ENCODE measurements at regions not wholly inside any gene's neighbourhood (a gene's known extent, or its start where the extent isn't known, plus 50 kb on each side); places are given as distances from the start of the nearest gene placed in this dataset.
"Not testable (repeated sequence)": the region's sequence is repeated elsewhere in the genome, so short reads cannot be mapped to it uniquely, and the experiment has no call there.

- DNase-seq = no peak
Observed at GRCh38 chr12:131192951-131193350, 239.2 kb downstream of the ADGRD1 start.

- DNase-seq = no peak
Observed at GRCh38 chr12:131194166-131194565, 240.5 kb downstream of the ADGRD1 start.

GRCh38 chr12:131195796-131196195, 242.1 kb downstream of the ADGRD1 start:
- DNase-seq = no peak

DNA sequence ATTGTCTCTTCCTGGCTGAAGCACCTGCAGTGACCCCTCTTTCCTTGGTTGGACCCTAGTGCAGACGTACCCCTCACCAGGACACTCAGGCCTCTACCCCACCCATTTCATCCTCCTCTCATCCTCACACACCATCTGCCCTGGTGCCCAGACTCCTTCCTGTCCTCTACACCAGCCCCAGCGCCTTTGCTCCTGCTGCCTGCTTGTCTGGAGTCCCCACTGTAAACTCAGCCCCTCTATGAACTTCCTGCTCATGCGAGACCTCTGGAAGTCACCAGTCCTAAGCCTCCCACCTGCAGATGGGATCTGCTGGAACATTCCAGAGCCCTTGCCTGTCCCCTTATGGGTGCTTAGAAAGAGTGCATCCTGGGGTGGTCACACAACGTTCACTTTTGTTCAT, 242.5 kb downstream of the ADGRD1 start:
- no peak for DNase-seq

DNA sequence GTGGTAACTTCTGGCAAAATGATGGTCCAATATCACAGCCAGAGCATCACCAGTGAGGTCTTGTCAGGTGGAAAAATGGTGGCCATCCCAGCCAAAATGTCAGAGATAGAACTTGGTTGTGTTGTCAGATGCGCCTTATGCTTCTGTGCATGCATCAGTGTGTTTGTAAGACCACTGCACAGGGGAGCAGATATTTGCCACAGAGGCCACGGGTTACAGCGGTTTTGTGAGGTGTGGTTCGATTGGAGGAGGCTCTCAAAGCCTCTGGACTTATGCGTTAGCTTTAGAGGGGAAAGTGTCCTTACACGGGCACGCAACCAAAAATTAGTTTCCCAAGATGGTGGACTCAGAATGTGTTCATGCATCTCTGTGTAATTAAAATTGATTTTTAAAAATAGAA, 243.8 kb downstream of the ADGRD1 start:
- DNase-seq = no peak

DNA sequence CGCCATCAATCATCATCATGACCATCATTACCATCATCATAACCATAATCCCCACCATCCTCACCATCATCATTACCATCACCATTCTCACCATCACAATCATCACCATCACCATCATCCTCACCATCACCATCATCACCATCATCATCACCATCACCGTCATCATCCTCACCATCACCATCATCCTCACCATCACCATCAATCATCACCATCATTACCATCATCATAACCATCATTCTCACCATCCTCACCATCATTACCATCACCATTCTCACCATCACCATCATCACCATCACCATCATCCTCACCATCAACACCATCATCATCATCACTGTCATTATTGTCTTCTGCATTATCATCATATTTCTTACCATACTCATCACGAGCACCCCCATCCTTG, 245.5 kb downstream of the ADGRD1 start:
- no peak for DNase-seq

DNA sequence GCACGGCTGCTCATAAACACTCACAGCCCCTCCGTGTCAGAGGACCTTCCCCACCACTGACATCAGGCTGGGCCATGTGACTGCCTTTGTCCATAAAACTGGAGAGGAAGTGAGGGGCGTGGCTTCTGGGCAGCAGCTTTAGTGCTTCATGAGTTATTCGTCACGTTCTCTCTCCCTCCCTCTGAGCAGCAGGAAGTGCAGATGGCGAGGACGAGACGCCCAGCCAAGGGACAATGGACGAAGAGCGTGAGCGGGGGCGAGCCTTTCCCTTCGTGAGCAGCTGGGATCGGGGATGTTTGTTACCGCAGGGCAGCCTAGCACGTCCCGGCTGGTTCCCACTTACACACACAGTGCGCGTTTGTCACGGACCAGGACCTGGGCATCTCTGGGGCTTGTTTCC, 248.2 kb downstream of the ADGRD1 start:
- DNase-seq = not testable (repeated sequence)

GRCh38 chr12:131202592-131203378, 249.1 kb downstream of the ADGRD1 start:
- no peak for DNase-seq

- no peak for DNase-seq
Observed at GRCh38 chr12:131203666-131204415, 250.1 kb downstream of the ADGRD1 start.

DNA sequence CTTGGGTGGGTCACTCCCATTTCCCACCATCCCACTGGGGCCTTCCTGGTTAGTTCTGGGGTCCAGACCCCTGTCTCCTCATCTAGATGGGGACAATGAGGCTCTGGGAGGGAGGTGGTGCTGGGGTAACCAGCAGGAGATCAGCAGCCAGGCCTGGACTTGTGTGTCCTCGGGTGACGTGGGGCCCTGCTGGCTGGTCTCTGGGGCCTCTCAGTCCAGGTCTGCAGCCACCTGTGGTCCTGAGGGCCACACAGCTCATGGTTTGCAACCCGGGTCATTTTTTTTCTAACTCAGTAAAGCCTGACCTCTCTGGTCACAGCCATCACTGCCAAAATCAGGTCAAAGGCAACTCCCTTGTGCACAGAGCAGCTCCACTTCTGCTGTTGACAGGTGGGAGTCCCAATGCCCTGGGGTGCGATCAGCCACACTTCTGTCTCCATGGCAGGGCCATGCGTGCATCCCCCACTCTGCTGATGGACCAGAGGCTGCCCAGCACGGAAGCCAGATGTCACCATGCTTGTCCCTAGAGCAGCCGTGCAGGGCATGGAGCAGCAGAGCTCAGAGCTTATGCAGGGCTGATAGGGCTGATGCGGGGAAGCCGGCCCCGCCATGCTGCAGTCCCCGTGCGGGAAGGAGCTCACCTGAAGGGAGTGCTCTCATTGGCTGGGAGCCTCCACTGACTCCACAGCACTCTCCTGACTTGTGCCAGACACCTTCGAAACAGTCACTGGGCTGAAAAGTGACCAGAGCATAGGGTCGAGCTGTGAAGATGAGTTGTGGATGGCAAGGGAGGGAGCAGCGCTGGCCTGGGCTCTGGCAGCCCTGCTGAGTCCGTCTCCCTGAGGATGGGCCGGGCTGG, 250.9 kb downstream of the ADGRD1 start:
- DNase-seq = no peak

GRCh38 chr12:131205275-131205933, 251.7 kb downstream of the ADGRD1 start:
- not testable (repeated sequence) for DNase-seq

DNA sequence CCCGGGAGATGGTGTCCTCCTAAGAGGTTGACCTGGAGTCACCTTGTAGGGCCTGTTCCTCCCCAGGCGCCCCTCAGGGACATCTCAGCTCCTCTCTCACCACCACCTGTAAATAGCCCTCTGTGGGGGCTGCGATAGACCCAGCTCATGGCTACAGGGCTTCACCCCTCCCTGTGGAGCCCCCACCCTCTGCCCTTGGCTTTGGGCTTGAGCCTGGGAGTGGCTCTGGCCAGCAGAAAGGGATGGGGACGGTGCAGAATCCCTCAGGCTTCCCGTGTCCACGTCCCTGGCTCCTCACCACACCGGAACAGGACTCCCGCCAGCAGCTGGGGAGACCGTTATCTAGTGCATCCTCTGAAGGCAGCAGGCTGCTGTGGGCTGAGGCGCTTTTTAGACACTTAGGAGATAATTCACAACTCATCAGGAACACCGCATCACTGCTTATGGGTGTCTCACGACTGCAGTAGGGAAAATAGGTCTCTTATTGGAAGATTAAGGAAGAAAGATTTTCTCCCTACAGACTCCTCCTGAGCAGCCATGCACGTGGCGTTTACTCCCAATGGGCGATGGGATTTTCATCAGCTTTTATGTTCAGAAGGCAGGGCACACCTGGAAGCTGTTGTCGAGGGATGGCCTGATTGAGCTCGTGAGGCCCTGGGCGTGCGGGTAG, 253.1 kb downstream of the ADGRD1 start:
- not testable (repeated sequence) for DNase-seq

- not testable (repeated sequence) for DNase-seq
Observed at GRCh38 chr12:131207300-131207660, 253.6 kb downstream of the ADGRD1 start.

GRCh38 chr12:131207841-131208240, 254.1 kb downstream of the ADGRD1 start:
- not testable (repeated sequence) for DNase-seq

DNA sequence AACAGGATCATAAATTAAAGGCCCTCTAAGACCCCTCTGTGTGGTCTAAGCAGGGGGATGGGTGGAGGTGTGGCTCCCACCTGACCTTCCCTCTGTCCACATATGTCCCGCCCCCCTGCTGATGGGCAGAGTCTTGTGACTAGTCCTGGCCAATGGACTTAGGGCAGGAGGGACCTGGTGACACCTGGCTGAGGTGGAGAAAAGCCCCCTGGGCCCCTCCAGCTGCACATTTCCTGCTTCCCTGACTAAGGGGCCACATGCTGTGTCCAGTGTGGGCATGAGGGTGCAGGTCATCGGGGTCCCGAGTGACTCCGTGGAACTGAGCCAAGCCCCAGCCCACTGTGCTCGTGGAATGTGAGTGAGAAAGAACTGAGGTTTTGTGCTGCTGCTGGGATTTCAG, 254.7 kb downstream of the ADGRD1 start:
- no peak for DNase-seq

DNA sequence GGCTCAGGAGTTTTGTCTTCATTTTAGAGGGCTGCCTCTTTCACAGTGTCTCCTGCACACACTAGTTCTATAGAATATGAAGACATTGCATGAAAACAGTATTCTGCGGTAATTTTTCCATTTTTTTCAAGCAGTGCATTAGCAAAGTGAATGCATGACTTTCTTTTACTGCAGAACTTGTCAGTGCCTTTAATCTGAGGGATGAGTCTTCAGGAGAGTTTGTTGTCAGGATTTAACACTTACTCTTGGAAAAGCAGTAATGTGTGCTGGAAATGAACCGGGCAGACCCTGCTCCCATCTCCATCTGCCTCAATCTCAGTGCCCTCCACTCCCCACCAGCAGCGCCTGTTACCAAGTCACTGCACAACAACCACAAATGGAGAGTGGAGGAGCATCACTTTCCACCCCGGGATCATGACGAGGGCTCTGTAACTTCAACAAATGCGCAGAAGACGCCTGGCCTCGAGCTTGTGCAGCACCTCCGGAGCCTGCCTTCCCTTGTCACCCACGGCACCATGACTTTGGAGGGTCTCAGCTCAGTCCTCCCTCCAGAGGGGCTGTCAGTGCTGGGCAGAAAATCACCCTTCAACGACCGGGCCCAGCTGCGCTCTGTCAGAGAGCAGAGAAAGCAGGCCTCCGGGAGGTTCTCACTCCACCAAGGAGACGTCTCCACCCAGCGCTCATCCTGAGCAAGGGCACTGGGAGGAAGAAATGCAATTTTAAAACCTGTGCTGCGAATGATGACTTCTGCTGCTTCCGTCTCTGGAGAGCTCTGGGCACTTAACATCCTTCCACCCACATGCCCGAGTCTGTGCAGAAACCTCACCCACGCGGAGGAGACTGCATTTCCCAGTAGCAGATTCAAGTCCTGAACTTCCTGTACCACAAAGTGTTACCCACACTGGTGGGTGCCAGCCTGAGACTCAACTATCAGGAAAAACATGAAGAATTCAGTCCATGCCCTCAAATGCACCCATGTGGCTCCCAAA, 255.7 kb downstream of the ADGRD1 start:
- DNase-seq = no peak

GRCh38 chr12:131210506-131211339, 257.0 kb downstream of the ADGRD1 start:
- DNase-seq = no peak

- DNase-seq = no peak
Observed at GRCh38 chr12:131211340-131211938, 257.7 kb downstream of the ADGRD1 start.

DNA sequence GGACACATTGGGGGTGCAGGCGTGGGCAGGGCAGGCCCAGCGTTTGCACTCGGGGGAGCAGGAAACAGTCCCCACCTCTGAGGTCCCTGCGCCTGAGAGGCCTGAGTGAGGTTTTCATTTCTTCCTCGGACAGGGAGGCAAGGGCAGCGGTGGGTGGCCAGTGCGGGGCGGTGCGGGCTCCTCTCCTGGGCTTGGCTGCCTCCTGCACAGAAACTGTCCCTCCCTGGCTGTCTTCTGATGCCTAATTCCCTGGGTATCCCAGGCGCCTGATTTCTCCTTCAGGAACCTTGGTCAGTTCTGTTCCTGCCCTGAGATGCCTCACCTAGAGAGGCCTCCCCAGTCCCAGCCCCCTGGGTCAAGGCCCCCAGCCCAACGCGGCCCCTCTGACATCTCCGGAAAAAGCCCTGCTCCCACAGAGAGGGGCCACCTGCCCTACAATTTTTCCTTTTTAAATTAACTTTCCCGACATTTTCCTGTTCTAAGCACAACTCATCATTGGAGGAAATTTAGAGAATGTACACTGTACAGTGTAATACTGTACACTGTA, 260.3 kb downstream of the ADGRD1 start:
- no peak for DNase-seq
